ENCODE measurements at regions not wholly inside any gene's neighbourhood (a gene's known extent, or its start where the extent isn't known, plus 50 kb on each side); places are given as distances from the start of the nearest gene placed in this dataset.
"Not testable (repeated sequence)": the region's sequence is repeated elsewhere in the genome, so short reads cannot be mapped to it uniquely, and the experiment has no call there.

GRCh38 chr3:3433711-3434110, 254.2 kb upstream of the CRBN start:
- FAIRE-seq: no peak

DNA sequence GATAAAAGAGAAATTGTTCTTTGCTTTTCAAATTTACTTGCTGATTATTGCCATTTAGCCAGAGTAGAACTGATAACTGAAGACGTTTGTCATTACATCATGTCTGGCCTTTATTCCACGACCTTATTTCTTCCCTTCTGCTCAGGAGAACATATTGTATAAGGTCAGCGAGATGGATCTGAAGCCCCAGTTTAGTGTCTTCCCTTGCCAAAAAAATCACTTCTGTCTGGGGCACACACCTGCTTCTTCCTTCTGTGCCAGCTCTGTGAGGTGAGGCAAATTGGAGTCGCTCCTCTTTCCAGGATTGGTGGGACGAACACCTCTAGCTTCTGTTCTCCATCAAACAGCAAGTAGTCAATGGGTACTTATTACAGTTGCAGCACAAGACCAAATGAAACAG, 250.3 kb upstream of the CRBN start:
- no peak for FAIRE-seq

GRCh38 chr3:3407707-3408106, 228.2 kb upstream of the CRBN start:
- not testable (repeated sequence) for FAIRE-seq

DNA sequence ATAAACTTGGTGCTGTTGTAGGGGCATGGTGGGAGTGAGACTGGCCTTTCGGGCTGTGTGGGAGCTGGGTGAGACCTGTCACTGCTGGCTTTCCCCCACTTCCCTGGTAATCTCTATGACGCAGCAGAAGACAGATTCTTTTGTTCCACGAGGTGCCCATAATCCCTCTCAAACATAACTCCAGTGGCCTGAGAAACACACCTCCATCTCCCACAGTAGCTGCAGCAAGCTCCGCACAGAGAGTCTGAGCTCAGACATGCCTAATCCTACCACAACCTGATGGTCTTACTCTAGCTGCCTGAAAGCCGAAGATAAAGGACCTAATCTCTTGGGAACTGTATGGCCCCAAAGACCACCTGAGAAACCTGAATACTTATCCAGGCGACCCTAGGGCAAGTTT, 225.6 kb upstream of the CRBN start:
- FAIRE-seq: no peak

- FAIRE-seq: no peak
These were observed 224.2 kb upstream of the CRBN start for GRCh38 chr3:3403700-3404099.

- no peak for FAIRE-seq
These were observed 213.5 kb upstream of the CRBN start for GRCh38 chr3:3392946-3393345.

DNA sequence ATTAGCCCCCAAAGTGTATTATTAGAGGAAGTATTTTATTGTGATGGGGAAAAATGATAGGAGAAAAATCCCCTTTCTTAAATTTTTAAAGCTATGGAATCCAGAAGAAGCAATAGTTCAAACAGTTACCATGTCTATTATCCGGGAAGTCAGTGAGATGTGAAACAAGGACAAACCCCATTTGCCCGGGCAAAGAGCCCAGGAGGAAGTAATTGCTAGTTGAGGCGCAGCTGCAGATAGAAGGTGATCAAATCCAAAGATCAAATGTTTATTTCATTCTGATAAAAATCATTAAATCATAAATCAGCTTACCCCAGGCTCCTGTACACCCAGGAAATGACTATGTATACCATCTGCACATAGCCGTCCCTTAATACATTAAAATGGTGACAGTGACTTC, 204.0 kb upstream of the CRBN start:
- no peak for FAIRE-seq

- no peak for FAIRE-seq
These were observed 192.8 kb upstream of the CRBN start for GRCh38 chr3:3372210-3372777.

DNA sequence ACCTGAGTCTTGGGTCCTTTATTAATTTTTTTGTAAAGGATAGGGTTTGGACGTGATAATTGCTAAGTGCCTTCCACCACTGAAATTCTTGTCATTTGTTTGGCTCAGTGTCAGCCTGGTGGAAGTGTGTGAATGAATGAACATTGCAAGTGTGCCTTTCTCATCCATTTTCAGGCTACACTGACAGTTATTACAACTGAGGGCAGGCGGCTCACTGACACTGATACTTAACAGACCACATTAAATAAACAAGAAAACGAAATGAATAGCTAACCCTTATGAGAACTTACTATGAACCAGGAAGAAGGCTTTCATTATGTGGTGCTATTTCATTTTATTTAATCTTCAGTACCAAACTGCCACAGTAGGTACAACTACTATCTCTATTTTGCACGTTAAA, 188.8 kb upstream of the CRBN start:
- no peak for FAIRE-seq

GRCh38 chr3:3366386-3366785, 186.9 kb upstream of the CRBN start:
- no peak for FAIRE-seq

DNA sequence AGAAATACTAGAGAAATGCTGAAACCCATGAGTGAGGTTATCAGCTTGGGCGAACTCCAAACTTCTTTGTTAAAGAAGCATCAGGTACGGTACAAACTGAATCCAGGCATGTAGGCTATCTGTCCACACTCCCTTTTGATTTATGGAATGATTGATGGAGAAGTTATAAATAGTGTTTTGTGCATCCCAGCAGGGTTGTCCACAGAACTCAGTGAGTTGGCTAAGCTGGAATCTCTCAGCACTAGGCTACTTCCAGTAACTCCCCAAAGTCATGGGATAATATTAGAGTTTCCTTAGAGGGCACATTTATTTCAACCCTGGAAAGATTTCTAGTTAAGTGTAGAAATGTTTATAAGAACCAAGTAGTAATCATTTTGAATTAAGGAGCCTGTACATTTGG, 186.2 kb upstream of the CRBN start:
- FAIRE-seq: no peak

DNA sequence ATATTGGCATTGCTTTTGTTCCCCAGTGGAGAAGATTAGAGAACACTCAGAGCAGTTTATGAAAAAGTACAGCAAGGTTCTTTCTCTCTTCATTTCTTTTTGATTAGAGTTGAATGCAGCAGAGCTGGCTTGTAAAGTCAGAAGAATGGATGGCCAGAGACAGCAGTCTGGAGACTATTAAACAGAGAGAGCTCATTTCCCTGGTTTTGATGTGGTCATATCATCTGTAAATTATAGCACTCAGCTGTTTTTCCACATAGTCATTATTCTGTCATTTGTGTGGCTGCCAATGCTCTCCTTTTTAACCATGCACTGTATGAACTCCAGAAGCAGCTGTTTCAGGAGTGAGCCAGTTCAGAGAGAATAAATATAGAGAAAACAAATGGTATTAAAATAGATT, 177.4 kb upstream of the CRBN start:
- FAIRE-seq: peak; percentile 49

DNA sequence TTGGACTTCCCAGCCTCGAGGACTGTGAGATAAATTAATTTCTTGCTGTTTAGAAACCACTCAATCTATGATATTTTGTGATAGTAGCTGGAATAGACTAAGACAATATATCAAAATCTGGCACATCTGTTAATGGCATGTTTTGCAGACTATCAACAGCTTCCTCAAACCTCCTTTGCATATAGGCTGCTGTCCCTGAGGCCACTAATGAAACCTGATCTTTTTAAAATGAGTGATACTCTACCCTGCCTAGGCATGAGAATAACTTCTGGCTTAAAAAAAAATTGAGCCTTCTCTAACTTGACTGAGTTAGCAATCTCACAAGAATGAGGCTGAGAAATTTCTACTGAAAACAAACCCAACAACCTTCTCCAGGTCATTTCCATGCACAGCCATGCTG, 176.0 kb upstream of the CRBN start:
- no peak for FAIRE-seq

DNA sequence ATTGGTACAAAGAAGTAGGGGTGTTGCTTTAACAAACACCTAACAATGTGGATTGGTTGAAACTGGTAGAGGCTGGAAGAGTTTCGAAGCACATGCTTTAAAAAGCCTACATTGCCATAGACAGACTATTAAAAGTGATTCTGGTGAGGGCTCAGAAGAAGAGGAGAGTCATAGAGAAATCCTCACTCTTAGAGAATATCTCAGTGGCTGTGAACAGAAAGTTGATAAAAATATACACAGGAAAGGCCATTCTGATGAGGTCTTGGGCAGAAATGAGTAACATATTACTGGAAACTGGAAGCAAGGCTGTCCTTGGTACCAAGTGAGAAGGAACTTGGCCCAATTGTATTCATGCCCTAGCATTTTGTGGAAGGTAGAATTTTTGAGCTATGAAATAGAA, 173.7 kb upstream of the CRBN start:
- FAIRE-seq: no peak

DNA sequence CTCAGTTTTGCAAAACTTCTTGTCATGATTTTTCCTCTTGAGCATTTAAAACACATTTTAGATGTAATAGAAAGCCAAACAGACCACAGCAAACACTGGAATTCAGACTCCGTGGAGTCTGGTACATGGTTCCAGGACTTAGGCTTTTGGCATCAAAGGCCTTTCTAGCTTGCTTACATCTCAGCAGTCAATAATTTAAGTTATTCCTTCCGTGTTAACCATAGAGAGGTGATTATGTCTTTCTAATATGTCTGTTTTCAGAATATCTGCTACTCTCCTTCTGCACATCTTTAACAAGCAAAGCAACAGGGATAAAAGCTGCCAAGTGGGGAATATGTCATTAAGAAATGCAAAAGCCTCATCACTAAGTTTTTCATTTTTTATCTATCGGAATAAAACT, 171.7 kb upstream of the CRBN start:
- FAIRE-seq: no peak

GRCh38 chr3:3347056-3347455, 167.6 kb upstream of the CRBN start:
- not testable (repeated sequence) for FAIRE-seq

DNA sequence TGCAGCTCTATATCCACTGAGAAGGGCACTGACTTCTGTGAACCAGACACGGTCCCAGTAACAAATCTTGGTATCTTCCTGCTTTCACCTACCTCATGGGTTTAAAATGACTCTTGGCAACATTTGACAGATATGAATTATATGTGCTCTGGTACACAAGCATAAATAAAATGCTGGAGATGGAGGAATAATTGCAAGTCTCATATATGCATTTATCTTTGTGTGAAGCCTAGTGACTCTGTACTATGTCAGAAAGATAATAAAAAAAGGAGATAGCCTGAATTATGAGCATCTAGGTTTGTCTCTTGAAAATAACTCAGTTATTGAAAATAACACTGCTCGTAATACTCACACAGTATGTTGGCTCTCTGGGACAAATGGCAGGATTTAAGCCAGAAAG, 167.1 kb upstream of the CRBN start:
- no peak for FAIRE-seq

DNA sequence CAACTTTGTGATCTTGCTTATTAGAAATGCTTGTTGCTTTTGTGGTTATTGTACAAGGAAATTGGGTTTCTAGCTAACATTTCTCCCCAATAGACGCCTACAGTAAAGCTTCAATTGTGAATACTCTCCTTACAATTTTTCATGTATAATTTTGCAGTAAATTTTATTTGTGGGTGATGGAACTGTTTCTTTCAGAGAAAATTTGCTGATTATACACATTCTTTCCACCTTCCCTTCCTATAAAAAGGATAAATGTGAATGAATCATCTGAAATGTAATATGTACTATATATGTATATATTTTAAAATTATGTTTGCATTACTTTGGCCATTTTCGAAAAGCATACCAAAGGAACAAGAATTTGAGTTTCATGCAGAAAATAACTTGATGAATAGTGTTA, 162.7 kb upstream of the CRBN start:
- no peak for FAIRE-seq

GRCh38 chr3:3340965-3341895, 161.7 kb upstream of the CRBN start:
- no peak for FAIRE-seq

DNA sequence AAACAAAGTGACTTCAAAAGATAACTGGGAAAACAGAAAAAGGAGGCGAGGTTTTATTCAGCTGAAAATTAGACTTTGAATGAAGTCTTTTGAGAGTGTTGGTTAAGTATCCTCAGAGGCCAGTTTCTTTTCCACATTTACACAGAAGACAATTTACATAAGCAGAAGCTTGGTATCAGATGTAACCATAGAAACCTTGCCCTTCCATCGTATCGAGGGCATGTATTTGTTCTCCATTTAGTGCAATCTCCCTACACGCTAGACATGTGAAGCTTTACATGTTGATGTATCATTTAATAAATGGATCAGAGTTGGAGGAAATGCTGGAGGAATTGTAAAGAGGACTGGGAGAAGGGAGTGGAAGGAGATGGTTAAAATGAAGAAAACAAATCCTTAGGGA, 161.0 kb upstream of the CRBN start:
- FAIRE-seq: no peak

- FAIRE-seq: no peak
These were observed 156.4 kb upstream of the CRBN start for GRCh38 chr3:3335903-3336302.

- FAIRE-seq: no peak
These were observed 155.0 kb upstream of the CRBN start for GRCh38 chr3:3334491-3334890.

- FAIRE-seq: no peak
These were observed 154.1 kb upstream of the CRBN start for GRCh38 chr3:3333571-3333970.

GRCh38 chr3:3316521-3316920, 137.0 kb upstream of the CRBN start:
- FAIRE-seq: no peak

GRCh38 chr3:3315846-3316245, 136.4 kb upstream of the CRBN start:
- FAIRE-seq: no peak
